IPS-NIHi7 (cell line): ENCODE measurements at regions not wholly inside any gene's neighbourhood (a gene's known extent, or its start where the extent isn't known, plus 50 kb on each side); places are given as distances from the start of the nearest gene placed in this dataset.

Experiments
- DNase-seq: peaks from one replicate; pipeline ENCODE4 v3.0.0; 2012; ENCODE audit warnings: mixed read lengths; ENCODE audit errors: extremely low spot score

DNA sequence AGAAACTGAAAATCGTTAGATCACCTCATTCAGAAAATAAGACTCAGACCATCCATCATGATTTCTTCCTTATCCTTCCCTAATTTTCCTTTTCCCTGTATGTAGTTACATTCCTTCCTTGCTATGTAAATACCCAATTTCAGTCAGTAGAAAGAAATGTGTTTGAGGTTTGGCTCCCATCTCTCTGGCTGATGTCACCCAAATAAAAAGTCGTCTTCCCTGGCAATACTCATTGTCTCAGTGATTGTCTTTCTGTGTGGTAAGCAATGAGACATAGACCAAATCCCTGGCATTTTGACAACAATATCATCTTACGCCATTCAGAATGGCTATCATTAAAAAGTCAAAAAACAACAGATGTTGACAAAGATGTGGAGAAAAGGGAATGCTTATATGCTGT, 303.9 kb upstream of the EDIL3 start:
- no peak for DNase-seq

GRCh38 chr5:84685121-84685894, 300.6 kb upstream of the EDIL3 start:
- DNase-seq, result no peak

DNA sequence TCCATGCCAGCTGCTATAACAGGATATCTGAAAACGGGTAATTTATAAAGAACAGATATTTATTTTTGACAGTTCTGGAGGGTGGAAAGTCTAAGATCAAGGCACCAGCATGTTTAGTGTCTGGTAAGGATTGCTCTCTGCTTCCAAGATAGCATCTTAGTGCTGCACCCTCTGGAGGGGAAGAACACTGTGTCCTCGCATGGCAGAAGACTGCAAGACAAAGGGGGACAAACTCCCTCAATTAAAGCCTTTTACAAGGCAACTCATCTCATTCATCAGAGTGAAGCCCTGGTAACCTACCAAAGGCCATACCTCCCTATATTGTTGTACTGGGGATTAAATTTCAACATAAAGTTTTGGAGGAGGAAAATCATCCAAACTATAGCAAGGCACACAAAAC, 298.9 kb upstream of the EDIL3 start:
- no peak for DNase-seq

GRCh38 chr5:84682531-84682930, 297.9 kb upstream of the EDIL3 start:
- DNase-seq, result no peak

DNA sequence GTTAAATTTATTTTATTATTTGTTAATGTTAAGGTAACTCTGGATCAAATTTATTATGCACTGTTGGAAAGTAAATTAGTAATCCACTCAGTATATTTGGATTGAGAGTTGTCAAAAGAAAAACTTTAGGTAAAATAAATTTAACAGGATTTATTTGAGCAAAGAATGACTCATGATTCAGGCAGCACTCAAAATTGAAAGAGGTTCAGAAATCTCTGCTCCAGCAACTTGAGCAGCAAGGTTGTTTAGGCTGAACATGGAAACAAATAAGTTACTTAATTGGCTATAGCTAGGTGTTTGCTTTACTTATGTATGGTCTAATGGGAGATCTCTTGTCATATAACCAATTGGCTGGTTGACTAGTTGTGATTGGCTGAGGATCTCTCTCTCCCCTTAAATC, 296.2 kb upstream of the EDIL3 start:
- no peak for DNase-seq

DNA sequence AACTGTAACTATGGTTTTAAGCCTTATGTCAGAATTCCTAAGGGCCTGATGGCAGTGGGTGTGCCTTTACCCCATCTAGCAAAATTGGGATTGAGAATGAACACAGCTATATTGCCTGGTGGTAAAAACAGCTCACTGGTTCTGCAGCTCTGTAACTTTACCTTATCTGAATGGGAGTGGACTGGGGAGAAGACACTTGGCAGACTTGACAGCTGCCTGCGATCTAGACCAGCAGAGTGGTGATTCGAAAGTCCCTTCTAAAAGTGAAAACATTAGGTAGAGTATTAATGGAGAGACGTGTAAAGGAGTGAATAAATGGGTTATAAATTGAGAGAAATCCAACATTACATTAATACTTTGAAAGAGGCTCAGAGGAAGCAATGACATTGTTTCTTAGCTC, 289.1 kb upstream of the EDIL3 start:
- no peak for DNase-seq

DNA sequence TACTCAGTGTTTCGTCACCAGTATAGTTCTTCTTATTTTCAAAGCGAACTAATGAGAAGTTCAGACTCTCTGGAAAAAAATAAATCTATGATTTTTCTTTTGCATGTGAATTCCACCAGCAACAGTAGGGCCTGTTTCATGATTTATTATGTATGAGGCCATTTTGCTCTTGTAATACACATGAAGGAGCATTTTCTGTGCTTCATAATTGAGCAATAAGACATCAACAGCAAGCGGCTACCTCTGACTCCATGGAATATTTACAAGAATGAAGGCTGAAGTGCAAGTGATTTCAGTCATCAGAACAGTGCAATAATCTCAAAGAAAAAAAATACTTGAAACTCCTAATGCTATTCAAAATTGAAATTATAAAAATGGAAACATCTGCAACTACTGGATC, 282.9 kb upstream of the EDIL3 start:
- DNase-seq, result no peak

- no peak for DNase-seq
Observed at GRCh38 chr5:84650429-84650828, 265.7 kb upstream of the EDIL3 start.

GRCh38 chr5:84647581-84647980, 262.9 kb upstream of the EDIL3 start:
- DNase-seq, result no peak

GRCh38 chr5:84642795-84643194, 258.1 kb upstream of the EDIL3 start:
- DNase-seq, result no peak

GRCh38 chr5:84642324-84642723, 257.6 kb upstream of the EDIL3 start:
- DNase-seq, result no peak

DNA sequence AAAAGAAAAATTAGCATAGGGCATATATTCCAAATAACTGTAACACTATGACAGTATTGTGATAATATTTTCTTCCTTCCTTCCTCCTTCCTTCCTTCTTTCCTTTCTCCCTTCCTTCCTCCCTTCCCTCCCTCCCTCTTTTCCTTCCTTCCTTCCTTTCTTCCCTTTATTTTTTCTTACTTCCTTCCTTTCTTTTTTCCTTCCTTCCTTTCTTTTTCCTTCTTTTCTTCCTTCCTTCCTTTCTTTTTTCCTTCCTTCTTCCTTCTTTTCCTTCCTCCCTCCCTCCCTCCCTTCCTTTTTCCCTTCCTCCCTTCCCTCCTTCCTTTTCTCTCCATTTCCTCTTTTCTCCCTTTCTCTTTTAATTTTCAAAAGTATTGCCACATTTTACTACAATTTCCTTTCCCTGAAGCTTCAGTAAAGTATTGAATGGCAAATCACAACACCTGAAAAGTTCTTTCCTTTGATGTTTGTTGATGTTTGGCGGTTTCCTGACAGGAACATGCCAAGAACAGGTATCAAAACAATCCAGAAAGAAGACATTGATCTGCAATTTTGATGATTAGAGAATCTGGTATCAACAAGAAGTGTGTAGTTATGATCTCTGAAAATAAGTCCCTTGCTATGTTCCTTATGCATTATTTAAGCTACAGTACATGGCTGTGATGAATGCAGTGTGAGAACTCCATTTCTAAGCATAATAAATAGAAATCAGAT, 253.1 kb upstream of the EDIL3 start:
- no peak for DNase-seq

DNA sequence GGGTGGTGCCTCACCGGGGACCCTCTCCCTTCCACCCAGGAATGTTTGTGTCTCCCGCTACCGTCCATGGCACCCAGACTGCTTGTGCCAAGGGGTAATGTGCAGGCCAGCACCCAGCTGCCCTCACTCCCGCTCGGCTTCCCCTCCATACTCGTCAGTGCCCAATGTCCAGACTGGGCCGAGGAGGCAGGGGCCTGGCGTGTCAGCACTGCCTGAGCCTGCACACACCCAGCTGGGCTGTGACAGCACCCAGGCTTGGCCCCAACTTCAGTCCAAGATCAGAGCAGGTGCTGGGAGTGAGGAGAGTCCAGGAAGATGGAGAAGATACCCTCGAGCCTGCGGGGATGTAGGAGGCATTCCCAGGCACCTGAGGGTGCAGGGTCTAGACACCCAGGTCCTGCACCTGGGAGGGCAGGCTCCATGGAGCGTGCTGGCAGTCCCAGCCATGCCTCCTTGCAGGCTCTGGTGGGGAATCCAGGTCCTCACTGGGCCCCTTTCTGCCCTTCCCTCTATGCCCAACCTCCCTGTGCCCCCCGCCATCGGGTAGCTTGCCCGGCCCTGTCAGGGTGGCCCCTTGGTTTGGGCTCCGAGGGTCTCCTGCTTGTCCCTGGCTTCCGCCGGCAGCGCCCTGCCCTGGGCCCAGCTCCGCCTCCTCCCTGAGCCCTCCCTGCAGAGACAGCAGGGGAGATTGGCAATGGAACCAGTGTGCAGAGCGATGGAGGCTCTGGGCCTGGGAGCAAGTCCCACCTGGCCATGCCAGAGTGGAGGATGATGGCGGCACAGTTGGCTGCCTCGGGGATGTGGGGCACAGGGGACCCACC, 250.8 kb upstream of the EDIL3 start:
- no peak for DNase-seq

- no peak for DNase-seq
Observed at GRCh38 chr5:84634256-84634655, 249.6 kb upstream of the EDIL3 start.

DNA sequence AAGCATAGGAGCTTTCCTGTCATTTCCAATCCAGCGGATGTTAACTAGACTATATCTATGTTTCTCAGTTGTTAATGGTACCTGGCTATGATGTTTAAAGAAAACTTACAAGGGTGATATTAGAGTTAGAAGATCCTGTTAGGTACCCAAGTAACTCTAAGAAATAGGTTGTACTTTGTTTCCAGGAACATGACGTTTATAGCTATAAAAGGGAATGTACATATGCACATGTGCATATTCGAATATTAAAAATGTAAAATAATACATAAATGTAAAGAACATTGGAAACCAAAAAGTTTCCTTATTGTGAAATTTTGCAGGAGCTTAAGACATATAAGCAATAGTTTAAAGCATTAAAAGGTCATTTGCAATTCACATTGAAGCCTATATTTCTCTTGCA, 247.7 kb upstream of the EDIL3 start:
- no peak for DNase-seq

DNA sequence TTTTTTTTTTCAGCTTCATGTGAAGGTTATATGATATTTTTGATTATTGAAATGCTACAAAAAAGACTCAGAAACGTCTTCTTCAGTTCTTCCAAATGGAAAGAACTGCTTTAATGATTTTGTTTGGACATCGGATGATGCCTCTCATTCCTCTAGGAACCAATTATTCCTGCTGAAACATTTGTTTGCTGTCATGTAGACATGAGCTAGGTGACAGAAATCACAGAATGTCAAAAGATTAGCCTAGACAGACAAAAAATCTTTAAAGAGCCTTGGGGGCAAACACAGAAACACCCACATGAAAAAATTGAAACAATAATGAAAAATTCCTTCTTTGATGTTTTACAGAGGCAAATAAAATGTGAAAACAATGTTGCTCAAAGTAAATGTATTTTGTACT, 244.2 kb upstream of the EDIL3 start:
- DNase-seq, result no peak

DNA sequence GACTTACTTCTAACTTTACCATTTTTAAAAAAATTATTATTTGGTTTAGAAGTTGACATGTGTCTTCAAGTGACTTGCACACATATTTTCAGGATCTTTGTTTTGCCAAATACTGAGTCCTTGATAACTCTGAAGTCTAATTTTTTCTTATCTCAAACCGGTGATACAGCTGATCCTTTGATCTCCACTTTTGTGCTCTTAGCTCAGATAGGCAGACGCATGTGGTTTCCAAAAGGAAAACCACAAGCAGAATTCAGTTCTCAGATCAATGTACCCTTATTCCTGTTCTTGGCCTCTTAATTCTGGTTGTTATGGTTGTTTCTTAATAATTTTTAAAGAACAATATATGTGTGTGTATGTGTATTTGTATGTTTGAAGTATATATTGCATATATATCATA, 238.3 kb upstream of the EDIL3 start:
- DNase-seq, result no peak

GRCh38 chr5:84622461-84622860, 237.8 kb upstream of the EDIL3 start:
- no peak for DNase-seq

- DNase-seq, result no peak
Observed at GRCh38 chr5:84618262-84618661, 233.6 kb upstream of the EDIL3 start.

- DNase-seq, result no peak
Observed at GRCh38 chr5:84614906-84615305, 230.2 kb upstream of the EDIL3 start.

DNA sequence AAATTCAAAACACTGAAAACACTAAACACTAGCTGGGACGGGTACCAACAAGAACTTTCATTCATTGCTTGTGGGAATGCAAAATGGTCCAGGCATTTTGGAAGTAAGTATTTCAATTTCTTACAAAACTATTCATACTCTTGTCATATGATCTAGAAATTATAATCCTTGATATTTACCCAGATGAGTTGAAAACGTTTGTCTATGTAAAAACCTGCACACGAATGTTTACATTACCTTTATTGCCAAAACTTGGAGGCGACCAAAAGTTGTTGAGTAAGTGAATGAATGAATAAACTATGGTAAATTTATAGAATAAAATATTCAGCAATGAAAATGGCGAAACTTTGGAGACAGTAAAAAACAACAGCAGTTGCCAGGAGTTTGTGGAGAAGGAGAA, 222.1 kb upstream of the EDIL3 start:
- DNase-seq, result no peak

- no peak for DNase-seq
Observed at GRCh38 chr5:84605241-84605640, 220.6 kb upstream of the EDIL3 start.
